CD4-positive, alpha-beta T cell (primary cell): ENCODE measurements at regions not wholly inside any gene's neighbourhood (a gene's known extent, or its start where the extent isn't known, plus 50 kb on each side); places are given as distances from the start of the nearest gene placed in this dataset.

Source experiments
- ATAC-seq: fragments of 200-7000 bp; cut with Tn5 transposase; one replicate; pipeline ENCODE4 v1.10.0; 2022; ENCODE audit warnings: mild to moderate bottlenecking; ENCODE audit not compliant: poor library complexity
- CTCF ChIA-PET: fragments of 350-600 bp; sonication (Branson Sonifier 250); formaldehyde crosslinking; loops from one replicate; lab custom pipeline; 2021; ENCODE audit warnings: antibody characterized with exemption, inconsistent platforms; lab: Charles Lee
- POLR2A ChIA-PET: fragments of 350-600 bp; sonication (Branson Sonifier 250); formaldehyde crosslinking; loops from one replicate; lab custom pipeline; 2021; ENCODE audit warnings: antibody characterized with exemption, inconsistent platforms; lab: Charles Lee
- DNase-seq, 14 experiments: peaks; one replicate each; pipeline ENCODE4 v3.0.0-alpha.2; 2013 to 2020; ENCODE audit warnings: mixed read lengths in 2 of 14
- H3K27ac ChIP-seq, 2 donors: one replicate each; pipeline versions ENCODE4 v1.5.1 to v1.7.0; 2013; ENCODE audit warnings: low read length in 2 of 2, low read depth in 1 of 2, mild to moderate bottlenecking in 1 of 2
- H3K27me3 ChIP-seq, 2 experiments: 1 replicate in 1 of 2; 2 replicates in 1 of 2; pipeline versions ENCODE4 v1.6.1 to v1.7.0; 2013; ENCODE audit warnings: low read length in 2 of 2, control low read depth in 1 of 2, mild to moderate bottlenecking in 1 of 2, moderate library complexity in 1 of 2; ENCODE audit not compliant: insufficient read depth in 2 of 2, control insufficient read depth in 1 of 2
- H3K36me3 ChIP-seq: one replicate; pipeline ENCODE4 v1.6.1; 2013; ENCODE audit warnings: low read length, control low read depth; ENCODE audit not compliant: insufficient read depth
- H3K4me1 ChIP-seq: one replicate; pipeline ENCODE4 v1.6.1; 2013; ENCODE audit warnings: low read length, control low read depth; ENCODE audit not compliant: insufficient read depth
- H3K4me3 ChIP-seq: one replicate; pipeline ENCODE4 v1.5.1; 2013; ENCODE audit warnings: mild to moderate bottlenecking, low read length, moderate library complexity
- H3K9me3 ChIP-seq, 2 experiments: 1 replicate in 1 of 2; 2 replicates in 1 of 2; pipeline versions ENCODE4 v1.6.1 to v1.7.0; 2013; ENCODE audit warnings: low read length in 2 of 2, mild to moderate bottlenecking in 2 of 2, control low read depth in 1 of 2, moderate library complexity in 1 of 2; ENCODE audit not compliant: control insufficient read depth in 1 of 2, insufficient read depth in 1 of 2
- H3K27ac Mint-ChIP-seq: one replicate; pipeline ENCODE4 v1.8.0; 2020; ENCODE audit warnings: mixed read lengths
- H3K27me3 Mint-ChIP-seq: one replicate; pipeline ENCODE4 v1.8.0; 2021; ENCODE audit warnings: mixed read lengths
- H3K36me3 Mint-ChIP-seq: one replicate; pipeline ENCODE4 v1.8.0; 2021; ENCODE audit warnings: low read depth, mixed read lengths
- H3K4me1 Mint-ChIP-seq: one replicate; pipeline ENCODE4 v1.8.0; 2021; ENCODE audit warnings: low read depth, mixed read lengths
- H3K4me3 Mint-ChIP-seq: one replicate; pipeline ENCODE4 v1.8.0; 2020; ENCODE audit warnings: mild to moderate bottlenecking, mixed read lengths
- H3K9me3 Mint-ChIP-seq: one replicate; pipeline ENCODE4 v1.8.0; 2020; ENCODE audit warnings: mixed read lengths
- intact Hi-C, 2 experiments: fragments of 100-400 bp; cut with DNase I in 1 of 2; cut with micrococcal nuclease in 1 of 2; formaldehyde crosslinking; loops; one replicate each; pipeline versions ENCODE4 v1.15.1 to v1.9.0; 2023 to 2025; cut with DNase I, micrococcal nuclease
- TF ChIP-seq, protein P1 (sequence below): fragments of 200-600 bp; IDR thresholded peaks from one replicate; pipeline ENCODE4 v1.8.0; 2022; ENCODE audit warnings: antibody characterized with exemption, mild to moderate bottlenecking

DNA sequence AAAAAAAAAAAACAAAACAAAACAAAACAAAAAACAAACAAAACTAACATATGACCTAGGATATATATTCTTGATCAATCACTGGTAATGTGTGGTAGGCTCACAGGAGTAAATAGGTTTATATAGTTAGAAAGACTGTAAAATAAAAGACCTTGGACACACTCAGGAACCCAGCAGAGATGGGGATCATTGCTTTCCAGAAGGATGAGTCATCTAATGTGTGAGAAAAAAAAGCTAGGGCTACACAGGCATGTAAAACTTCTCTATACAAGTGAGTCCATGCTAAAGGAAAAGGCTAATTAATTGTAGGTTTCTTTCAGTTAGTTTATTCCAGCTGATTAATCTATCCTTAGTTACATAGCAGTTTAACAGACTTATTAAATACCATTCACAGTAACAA, 710.3 kb upstream of the ARPP21 start:
- no peaks in the 10 kb centered on the region for H3K36me3 ChIP-seq
- ChIA-PET CTCF (no interaction called here), POLR2A (no interaction called here)
- Mint-ChIP-seq H3K36me3 (no peaks in the 10 kb centered on the region), H3K27me3 (no peaks in the 10 kb centered on the region), H3K4me1 (no peaks in the 10 kb centered on the region), H3K9me3 (peaks cover 9% of the 10 kb centered on the region), H3K27ac (no peak overlapping the region), H3K4me3 (no peak overlapping the region)
- peaks cover 0 to 3% of the 10 kb centered on the region in 2 experiments for H3K9me3 ChIP-seq
- DNase-seq: no peak
- TF ChIP-seq, protein P1, sequence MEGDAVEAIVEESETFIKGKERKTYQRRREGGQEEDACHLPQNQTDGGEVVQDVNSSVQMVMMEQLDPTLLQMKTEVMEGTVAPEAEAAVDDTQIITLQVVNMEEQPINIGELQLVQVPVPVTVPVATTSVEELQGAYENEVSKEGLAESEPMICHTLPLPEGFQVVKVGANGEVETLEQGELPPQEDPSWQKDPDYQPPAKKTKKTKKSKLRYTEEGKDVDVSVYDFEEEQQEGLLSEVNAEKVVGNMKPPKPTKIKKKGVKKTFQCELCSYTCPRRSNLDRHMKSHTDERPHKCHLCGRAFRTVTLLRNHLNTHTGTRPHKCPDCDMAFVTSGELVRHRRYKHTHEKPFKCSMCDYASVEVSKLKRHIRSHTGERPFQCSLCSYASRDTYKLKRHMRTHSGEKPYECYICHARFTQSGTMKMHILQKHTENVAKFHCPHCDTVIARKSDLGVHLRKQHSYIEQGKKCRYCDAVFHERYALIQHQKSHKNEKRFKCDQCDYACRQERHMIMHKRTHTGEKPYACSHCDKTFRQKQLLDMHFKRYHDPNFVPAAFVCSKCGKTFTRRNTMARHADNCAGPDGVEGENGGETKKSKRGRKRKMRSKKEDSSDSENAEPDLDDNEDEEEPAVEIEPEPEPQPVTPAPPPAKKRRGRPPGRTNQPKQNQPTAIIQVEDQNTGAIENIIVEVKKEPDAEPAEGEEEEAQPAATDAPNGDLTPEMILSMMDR: no peak
- H3K27me3 ChIP-seq: no peaks in the 10 kb centered on the region
- ATAC-seq: no peak
- intact Hi-C loops: no loop called here
- no peaks in the 10 kb centered on the region for H3K4me1 ChIP-seq
- no peak overlapping the region for H3K4me3 ChIP-seq
- H3K27ac ChIP-seq: no peak overlapping the region

DNA sequence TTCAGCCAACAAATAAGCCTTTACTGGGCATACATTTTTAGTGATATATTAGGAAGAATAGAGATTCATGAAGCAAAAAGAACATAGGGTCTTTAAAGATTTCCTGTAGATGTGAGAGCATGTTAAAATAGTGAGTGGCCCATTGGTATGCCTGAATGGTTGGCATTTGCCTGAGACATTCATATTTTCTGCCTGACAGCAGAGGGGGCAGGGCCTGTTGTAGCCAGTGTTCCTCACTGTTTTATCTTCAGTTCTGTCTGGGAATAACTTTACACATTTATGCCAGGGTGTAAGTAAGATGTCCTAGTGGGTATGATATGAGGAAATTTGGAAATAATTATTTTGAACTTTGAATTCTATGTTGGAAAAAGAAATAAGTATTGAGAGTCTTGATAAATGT, 704.7 kb upstream of the ARPP21 start:
- TF ChIP-seq, protein P1: no peak
- H3K9me3 ChIP-seq: peaks cover 0 to 3% of the 10 kb centered on the region in 2 experiments
- Mint-ChIP-seq H3K4me1 (no peaks in the 10 kb centered on the region), H3K27ac (no peak overlapping the region), H3K36me3 (no peaks in the 10 kb centered on the region), H3K9me3 (peaks cover 7% of the 10 kb centered on the region), H3K27me3 (no peaks in the 10 kb centered on the region), H3K4me3 (no peak overlapping the region)
- no peaks in the 10 kb centered on the region for H3K27me3 ChIP-seq
- H3K4me3 ChIP-seq: no peak overlapping the region
- ChIA-PET CTCF (no interaction called here), POLR2A (no interaction called here)
- DNase-seq: no peak
- no peaks in the 10 kb centered on the region for H3K4me1 ChIP-seq
- intact Hi-C loops: no loop called here
- ATAC-seq: no peak
- H3K36me3 ChIP-seq: no peaks in the 10 kb centered on the region
- H3K27ac ChIP-seq: no peak overlapping the region

DNA sequence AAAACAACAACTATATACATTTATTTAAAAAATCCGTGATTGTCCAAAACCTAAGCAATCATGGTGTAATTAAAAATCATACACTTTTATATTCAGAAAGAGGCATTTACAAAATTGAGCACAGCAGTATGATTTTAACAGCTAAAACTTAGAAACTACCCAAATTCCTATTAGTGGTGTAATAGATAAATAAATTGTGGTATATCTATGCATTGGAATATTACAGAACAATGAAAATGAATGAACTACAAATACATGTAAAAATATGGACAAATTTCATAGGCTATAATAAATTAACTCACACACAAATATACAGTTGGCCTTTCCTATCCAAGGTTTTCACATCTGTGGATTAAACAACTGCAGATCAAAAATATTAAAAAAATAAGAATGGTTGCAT, 700.5 kb upstream of the ARPP21 start:
- TF ChIP-seq, protein P1: no peak
- Histone ChIP-seq H3K27ac (no peak overlapping the region), H3K36me3 (no peaks in the 10 kb centered on the region), H3K4me1 (no peaks in the 10 kb centered on the region), H3K9me3 (no peaks in the 10 kb centered on the region), H3K27me3 (no peaks in the 10 kb centered on the region), H3K4me3 (no peak overlapping the region)
- no peak overlapping the region for H3K27ac Mint-ChIP-seq
- H3K36me3 Mint-ChIP-seq: no peaks in the 10 kb centered on the region
- H3K9me3 Mint-ChIP-seq: peaks cover 2% of the 10 kb centered on the region
- intact Hi-C loops: no loop called here
- ATAC-seq (no peak), DNase-seq (no peak)
- peaks cover 3% of the 10 kb centered on the region for H3K27me3 Mint-ChIP-seq
- no peaks in the 10 kb centered on the region for H3K4me1 Mint-ChIP-seq
- ChIA-PET CTCF (no interaction called here), POLR2A (no interaction called here)
- no peak overlapping the region for H3K4me3 Mint-ChIP-seq
